Skeletal muscle satellite cell (primary cell): ENCODE measurements at regions not wholly inside any gene's neighbourhood (a gene's known extent, or its start where the extent isn't known, plus 50 kb on each side); places are given as distances from the start of the nearest gene placed in this dataset.

Experiments
- H3K27me3 ChIP-seq: 2 replicates; pipeline ENCODE4 v1.7.0; 2013; ENCODE audit warnings: low read length; ENCODE audit not compliant: control insufficient read depth, insufficient read depth
- H3K36me3 ChIP-seq: 2 replicates; pipeline ENCODE4 v1.7.0; 2013; ENCODE audit warnings: mild to moderate bottlenecking, control low read depth, low read length; ENCODE audit not compliant: insufficient read depth
- H3K4me1 ChIP-seq: 2 replicates; pipeline ENCODE4 v1.7.0; 2013; ENCODE audit warnings: low read length; ENCODE audit not compliant: control insufficient read depth, insufficient read depth
- H3K4me2 ChIP-seq: 2 replicates; pipeline ENCODE4 v1.7.0; 2013; ENCODE audit warnings: mild to moderate bottlenecking, low read length
- H3K4me3 ChIP-seq: 2 replicates; pipeline ENCODE4 v1.7.0; 2013; ENCODE audit warnings: low read length
- H3K9ac ChIP-seq: 2 replicates; pipeline ENCODE4 v1.7.0; 2013; ENCODE audit warnings: mild to moderate bottlenecking, low read depth, low read length, moderate library complexity
- H3K9me3 ChIP-seq: replicated peaks from 2 replicates; pipeline ENCODE4 v1.7.0; 2013; ENCODE audit warnings: mild to moderate bottlenecking, control low read depth, low read length

DNA sequence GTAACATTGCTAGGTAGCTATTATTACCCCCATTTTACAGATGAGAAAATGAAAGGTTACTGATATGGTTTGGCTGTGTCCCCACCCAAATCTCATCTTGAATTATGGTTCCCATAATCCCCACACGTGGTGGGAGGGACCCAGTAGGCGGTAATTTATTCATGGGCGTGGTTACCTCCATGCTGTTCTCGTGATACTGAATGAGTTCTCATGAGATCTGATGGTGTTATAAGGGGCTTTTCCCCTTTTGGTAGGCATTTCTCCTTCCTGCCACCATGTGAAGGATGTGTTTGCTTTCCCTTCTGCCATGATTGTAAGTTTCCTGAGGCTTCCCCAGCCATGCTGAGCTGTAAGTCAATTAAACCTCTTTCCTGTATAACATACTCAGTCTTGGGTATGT lies 252.1 kb downstream of the OPA1 start:
- Histone ChIP-seq H3K27me3 (peaks cover 53% of the 10 kb centered on the region), H3K36me3 (no peaks in the 10 kb centered on the region), H3K4me1 (no peaks in the 10 kb centered on the region), H3K4me2 (no peak overlapping the region), H3K9ac (no peak overlapping the region), H3K4me3 (no peak overlapping the region), H3K9me3 (no peaks in the 10 kb centered on the region)

DNA sequence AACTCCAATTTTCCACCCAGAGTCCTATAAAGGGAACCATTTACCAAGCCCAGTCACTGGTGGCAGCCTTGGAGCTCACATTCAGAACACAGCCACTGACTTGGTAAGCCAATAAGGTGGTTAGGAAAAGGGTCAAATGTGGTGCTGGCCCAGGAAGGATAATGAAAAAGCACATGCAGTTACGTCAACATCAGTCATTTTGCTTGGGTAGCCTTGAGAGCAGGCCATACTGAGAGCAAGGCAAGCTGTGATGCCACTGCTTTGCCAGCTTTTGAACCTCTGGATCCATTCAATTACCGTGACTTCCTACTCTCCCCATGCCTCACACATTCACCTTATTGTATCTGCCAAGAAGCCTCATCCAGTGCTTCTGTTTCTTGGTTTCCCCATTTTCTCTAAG lies 253.6 kb downstream of the OPA1 start:
- H3K9me3 ChIP-seq: no peaks in the 10 kb centered on the region
- H3K4me2 ChIP-seq: no peak overlapping the region
- H3K4me1 ChIP-seq: no peaks in the 10 kb centered on the region
- H3K36me3 ChIP-seq: no peaks in the 10 kb centered on the region
- H3K27me3 ChIP-seq: peaks cover 54% of the 10 kb centered on the region
- no peak overlapping the region for H3K9ac ChIP-seq
- H3K4me3 ChIP-seq: no peak overlapping the region

- Histone ChIP-seq H3K4me3 (no peak overlapping the region), H3K9ac (no peak overlapping the region), H3K36me3 (no peaks in the 10 kb centered on the region), H3K27me3 (peaks cover 56% of the 10 kb centered on the region), H3K4me2 (no peak overlapping the region), H3K4me1 (no peaks in the 10 kb centered on the region), H3K9me3 (no peaks in the 10 kb centered on the region)
These were observed 254.4 kb downstream of the OPA1 start for GRCh38 chr3:193847402-193847801.

GRCh38 chr3:193848547-193848946 lies 255.5 kb downstream of the OPA1 start:
- Histone ChIP-seq H3K4me2 (no peak overlapping the region), H3K9me3 (no peaks in the 10 kb centered on the region), H3K9ac (no peak overlapping the region), H3K4me3 (no peak overlapping the region), H3K36me3 (no peaks in the 10 kb centered on the region), H3K4me1 (no peaks in the 10 kb centered on the region), H3K27me3 (peaks cover 54% of the 10 kb centered on the region)

DNA sequence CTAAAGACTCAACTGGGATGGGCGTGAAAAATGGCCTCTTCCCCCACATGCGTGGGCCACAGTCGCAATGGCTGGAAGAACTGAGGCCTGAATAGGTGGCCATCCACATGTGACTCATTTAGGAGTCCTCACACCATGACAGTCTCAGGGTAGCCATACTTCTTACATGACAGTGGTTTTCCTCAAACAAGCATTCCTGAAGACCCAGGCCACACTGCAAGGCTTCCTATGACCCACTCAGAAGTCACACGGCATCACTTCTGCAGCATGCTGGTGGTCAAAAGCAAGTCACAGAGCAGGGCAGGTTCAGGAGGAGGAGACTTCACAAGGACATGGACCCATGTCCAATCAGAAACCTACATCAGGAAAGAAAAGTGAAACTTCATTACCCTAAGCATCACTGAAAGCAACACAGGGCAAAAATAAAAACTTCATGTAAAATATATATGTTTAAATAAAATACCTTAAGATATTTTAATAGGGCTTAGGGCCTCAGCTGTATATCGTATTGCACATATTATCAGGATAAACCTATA lies 257.1 kb downstream of the OPA1 start:
- H3K4me1 ChIP-seq: no peaks in the 10 kb centered on the region
- H3K4me2 ChIP-seq: no peak overlapping the region
- no peaks in the 10 kb centered on the region for H3K9me3 ChIP-seq
- H3K9ac ChIP-seq: no peak overlapping the region
- no peak overlapping the region for H3K4me3 ChIP-seq
- no peaks in the 10 kb centered on the region for H3K36me3 ChIP-seq
- peaks cover 60% of the 10 kb centered on the region for H3K27me3 ChIP-seq

GRCh38 chr3:193851428-193851847 lies 258.4 kb downstream of the OPA1 start:
- no peak overlapping the region for H3K4me2 ChIP-seq

DNA sequence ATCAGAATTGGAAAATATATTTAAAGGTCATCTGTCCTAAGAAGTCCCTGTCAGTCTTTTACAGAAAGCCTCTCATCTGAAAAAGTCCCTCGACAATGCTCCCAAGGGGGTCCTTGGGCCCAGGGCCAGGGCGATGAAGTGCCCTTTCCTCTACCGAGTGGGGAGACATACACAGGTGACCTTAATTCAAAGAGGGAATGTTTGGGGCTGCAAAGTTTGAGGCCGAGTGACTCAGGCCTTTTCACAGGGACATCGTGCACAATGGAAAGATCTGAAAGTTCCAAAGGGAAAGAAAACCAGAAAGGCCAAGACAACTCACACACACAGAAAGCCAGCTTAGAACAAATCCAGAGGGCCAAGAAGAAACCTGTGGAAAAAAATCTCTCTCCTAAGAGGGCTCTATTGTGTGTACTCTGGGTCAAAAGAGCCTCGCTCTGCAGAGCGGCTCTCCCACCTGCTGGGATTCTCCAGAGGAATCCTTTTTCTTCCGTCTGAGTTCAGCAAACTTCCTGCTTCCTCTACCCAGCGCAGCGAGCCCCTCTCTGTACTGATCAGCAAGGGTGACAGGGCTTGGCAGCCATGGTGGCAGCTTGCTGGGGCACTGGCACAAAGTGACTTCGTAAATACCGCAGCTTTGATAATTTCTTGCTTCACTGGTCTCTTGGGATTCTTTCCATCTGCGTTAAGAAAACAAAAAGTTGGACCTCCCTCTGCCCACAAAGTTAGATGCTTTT lies 259.1 kb downstream of the OPA1 start:
- H3K4me2 ChIP-seq: no peak overlapping the region
- H3K27me3 ChIP-seq: peaks cover 61% of the 10 kb centered on the region
- no peaks in the 10 kb centered on the region for H3K36me3 ChIP-seq
- H3K4me3 ChIP-seq: no peak overlapping the region
- no peaks in the 10 kb centered on the region for H3K9me3 ChIP-seq
- H3K9ac ChIP-seq: no peak overlapping the region
- H3K4me1 ChIP-seq: no peaks in the 10 kb centered on the region

More at GRCh38 chr3:193851428-193851847, 258.4 kb downstream of the OPA1 start:
- no peaks in the 10 kb centered on the region for H3K36me3 ChIP-seq
- no peaks in the 10 kb centered on the region for H3K9me3 ChIP-seq
- H3K27me3 ChIP-seq: peaks cover 62% of the 10 kb centered on the region
- no peak overlapping the region for H3K9ac ChIP-seq
- H3K4me3 ChIP-seq: no peak overlapping the region
- no peaks in the 10 kb centered on the region for H3K4me1 ChIP-seq

DNA sequence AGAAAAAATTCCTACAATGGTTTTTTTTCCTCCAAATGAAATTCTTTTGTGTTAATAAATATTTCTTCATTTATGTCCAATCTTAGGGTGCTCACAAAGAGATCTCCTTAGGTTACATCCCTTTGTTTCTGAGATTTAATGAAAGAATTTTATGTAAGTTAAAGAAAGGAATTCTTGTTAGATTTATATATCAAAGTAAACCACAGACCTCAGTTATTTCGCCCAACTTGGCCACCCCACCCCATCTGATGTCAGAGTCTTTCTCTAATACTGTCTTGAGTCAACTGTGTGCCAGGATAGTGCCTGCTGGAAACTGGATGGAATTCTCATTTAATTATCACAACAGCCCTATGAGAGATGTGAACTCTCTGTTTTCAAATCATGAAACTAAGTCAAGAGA lies 259.9 kb downstream of the OPA1 start:
- no peaks in the 10 kb centered on the region for H3K4me1 ChIP-seq

GRCh38 chr3:193853511-193854219 lies 260.7 kb downstream of the OPA1 start:
- H3K4me1 ChIP-seq: no peaks in the 10 kb centered on the region
- H3K4me2 ChIP-seq: no peak overlapping the region
- H3K36me3 ChIP-seq: no peaks in the 10 kb centered on the region
- no peak overlapping the region for H3K4me3 ChIP-seq
- no peaks in the 10 kb centered on the region for H3K9me3 ChIP-seq
- no peak overlapping the region for H3K9ac ChIP-seq
- peaks cover 59% of the 10 kb centered on the region for H3K27me3 ChIP-seq

More for the DNA sequence above, 259.9 kb downstream of the OPA1 start:
- H3K4me2 ChIP-seq: no peak overlapping the region
- H3K27me3 ChIP-seq: peaks cover 58% of the 10 kb centered on the region
- no peaks in the 10 kb centered on the region for H3K36me3 ChIP-seq
- H3K4me3 ChIP-seq: no peak overlapping the region
- H3K9me3 ChIP-seq: no peaks in the 10 kb centered on the region
- H3K9ac ChIP-seq: no peak overlapping the region

DNA sequence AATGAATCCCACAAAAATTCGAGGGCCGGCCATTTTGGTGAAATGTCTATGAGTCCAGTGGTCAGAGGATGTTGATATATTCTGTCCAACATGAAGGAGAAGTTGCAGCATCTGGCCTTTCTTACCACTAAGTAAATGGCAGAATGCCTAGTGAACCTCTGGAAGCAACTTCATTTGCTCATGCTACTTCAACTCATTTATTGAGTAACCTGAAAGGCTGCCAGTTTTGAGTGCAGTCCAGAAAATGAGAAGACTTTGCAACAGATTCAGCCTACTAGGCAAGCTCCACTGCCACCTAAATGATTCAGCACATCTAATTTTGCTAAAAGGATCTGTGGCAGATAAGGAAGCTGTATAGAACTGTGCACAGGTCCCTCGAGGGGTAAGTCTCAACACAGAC lies 265.0 kb downstream of the OPA1 start:
- Histone ChIP-seq H3K27me3 (peaks cover 44% of the 10 kb centered on the region), H3K9ac (no peak overlapping the region), H3K4me2 (no peak overlapping the region), H3K9me3 (no peaks in the 10 kb centered on the region), H3K36me3 (no peaks in the 10 kb centered on the region), H3K4me3 (no peak overlapping the region), H3K4me1 (no peaks in the 10 kb centered on the region)

- Histone ChIP-seq H3K27me3 (peaks cover 38% of the 10 kb centered on the region), H3K36me3 (no peaks in the 10 kb centered on the region), H3K4me1 (no peaks in the 10 kb centered on the region), H3K4me3 (no peak overlapping the region), H3K9ac (no peak overlapping the region), H3K9me3 (no peaks in the 10 kb centered on the region), H3K4me2 (no peak overlapping the region)
These were observed 266.2 kb downstream of the OPA1 start for GRCh38 chr3:193859195-193859594.
